Neuronal stem cell (in vitro differentiated cells): ENCODE measurements at regions not wholly inside any gene's neighbourhood (a gene's known extent, or its start where the extent isn't known, plus 50 kb on each side); places are given as distances from the start of the nearest gene placed in this dataset.
"Not testable (repeated sequence)": the region's sequence is repeated elsewhere in the genome, so short reads cannot be mapped to it uniquely, and the experiment has no call there.

ENCODE experiments used
- DNase-seq: peaks from one replicate; pipeline ENCODE4 v3.0.0-alpha.2; 2013; ENCODE audit warnings: low spot score
- H2AFZ ChIP-seq: one replicate; pipeline ENCODE4 v1.6.1; 2013; ENCODE audit warnings: mild to moderate bottlenecking, low read length, inconsistent platforms
- H2AK5ac ChIP-seq: 2 replicates; pipeline ENCODE4 v1.6.1; 2013; ENCODE audit warnings: low read depth, mild to moderate bottlenecking, inconsistent platforms, low read length, moderate library complexity, mixed read lengths
- H2BK120ac ChIP-seq: 2 replicates; pipeline ENCODE4 v1.6.1; 2013; ENCODE audit warnings: low read depth, mild to moderate bottlenecking, inconsistent platforms, low read length, moderate library complexity, mixed read lengths
- H2BK12ac ChIP-seq: one replicate; pipeline ENCODE4 v1.6.1; 2013; ENCODE audit warnings: low read length, inconsistent platforms
- H2BK15ac ChIP-seq: 2 replicates; pipeline ENCODE4 v1.6.1; 2013; ENCODE audit warnings: mild to moderate bottlenecking, low read length, inconsistent platforms, mixed read lengths
- H2BK5ac ChIP-seq: one replicate; pipeline ENCODE4 v1.6.1; 2013; ENCODE audit warnings: inconsistent platforms, mild to moderate bottlenecking, low read length, moderate library complexity
- H3K14ac ChIP-seq: one replicate; pipeline ENCODE4 v1.6.1; 2013; ENCODE audit warnings: low read length, inconsistent platforms
- H3K18ac ChIP-seq: 2 replicates; pipeline ENCODE4 v1.6.1; 2013; ENCODE audit warnings: low read length, inconsistent platforms
- H3K23ac ChIP-seq: 2 replicates; pipeline ENCODE4 v1.6.1; 2013; ENCODE audit warnings: low read depth, mild to moderate bottlenecking, mixed read lengths, low read length, inconsistent platforms; ENCODE audit not compliant: poor library complexity
- H3K27ac ChIP-seq: replicated peaks from 3 replicates; pipeline ENCODE4 v1.5.1; 2013; ENCODE audit warnings: low read length, inconsistent platforms
- H3K27me3 ChIP-seq, 3 experiments: 2 replicates each; pipeline ENCODE4 v1.6.1; 2013; ENCODE audit warnings: low read length in 3 of 3, mild to moderate bottlenecking in 2 of 3, inconsistent platforms in 1 of 3, low read depth in 1 of 3, mixed read lengths in 1 of 3, moderate library complexity in 1 of 3; ENCODE audit not compliant: control insufficient read depth in 3 of 3, insufficient read depth in 3 of 3
- H3K36me3 ChIP-seq, 2 donors: replicated peaks in 1 of 2; 2 replicates each; pipeline ENCODE4 v1.6.1; 2013; ENCODE audit warnings: low read length in 2 of 2; ENCODE audit not compliant: control insufficient read depth in 2 of 2, insufficient read depth in 2 of 2
- H3K4ac ChIP-seq: 2 replicates; pipeline ENCODE4 v1.6.1; 2013; ENCODE audit warnings: inconsistent platforms, mild to moderate bottlenecking, low read length, moderate library complexity
- H3K4me1 ChIP-seq, 2 donors: 1 replicate in 1 of 2; 2 replicates in 1 of 2; pipeline ENCODE4 v1.6.1; 2013; ENCODE audit warnings: low read length in 2 of 2, low read depth in 1 of 2; ENCODE audit not compliant: control insufficient read depth in 2 of 2, insufficient read depth in 1 of 2
- H3K4me2 ChIP-seq: one replicate; pipeline ENCODE4 v1.6.1; 2013; ENCODE audit warnings: mild to moderate bottlenecking, low read length, inconsistent platforms; ENCODE audit not compliant: insufficient read depth, poor library complexity, severe bottlenecking
- H3K4me3 ChIP-seq, 2 donors: 2 replicates each; pipeline ENCODE4 v1.5.1; 2013; ENCODE audit warnings: low read length in 2 of 2, mild to moderate bottlenecking in 2 of 2, inconsistent platforms in 1 of 2, moderate library complexity in 1 of 2
- H3K79me1 ChIP-seq: one replicate; pipeline ENCODE4 v1.6.1; 2013; ENCODE audit warnings: low read depth, mild to moderate bottlenecking, inconsistent platforms, low read length, moderate library complexity
- H3K9ac ChIP-seq: one replicate; pipeline ENCODE4 v1.6.1; 2013; ENCODE audit warnings: mild to moderate bottlenecking, low read depth, low read length, inconsistent platforms; ENCODE audit not compliant: poor library complexity
- H3K9me3 ChIP-seq, 2 donors: replicated peaks in 1 of 2; 2 replicates each; pipeline versions ENCODE3 to v1.6.1; 2013; ENCODE audit warnings: low read length in 2 of 2, mild to moderate bottlenecking in 2 of 2, inconsistent platforms in 1 of 2, low read depth in 1 of 2, mixed read lengths in 1 of 2, moderate library complexity in 1 of 2; ENCODE audit not compliant: control insufficient read depth in 2 of 2, insufficient read depth in 1 of 2
- H4K8ac ChIP-seq: one replicate; pipeline ENCODE4 v1.6.1; 2013; ENCODE audit warnings: low read depth, mild to moderate bottlenecking, inconsistent platforms, low read length, moderate library complexity
- H4K91ac ChIP-seq: one replicate; pipeline ENCODE4 v1.6.1; 2013; ENCODE audit warnings: low read length, low read depth, mild to moderate bottlenecking, inconsistent platforms; ENCODE audit not compliant: poor library complexity
- WGBS, 2 donors: extraction: QIAGEN DNeasy Blood & Tissue Kit; methylation state at CpG; one replicate each; pipeline ENCODE4 v1.1.7; 2013; ENCODE audit warnings: missing lambda C conversion rate in 2 of 2, mixed read lengths in 1 of 2; ENCODE audit not compliant: insufficient read length in 2 of 2, insufficient replicate concordance in 1 of 2; ENCODE audit errors: extremely low coverage in 2 of 2; 5-methylcytosine and 5-hydroxymethylcytosine counted together

DNA sequence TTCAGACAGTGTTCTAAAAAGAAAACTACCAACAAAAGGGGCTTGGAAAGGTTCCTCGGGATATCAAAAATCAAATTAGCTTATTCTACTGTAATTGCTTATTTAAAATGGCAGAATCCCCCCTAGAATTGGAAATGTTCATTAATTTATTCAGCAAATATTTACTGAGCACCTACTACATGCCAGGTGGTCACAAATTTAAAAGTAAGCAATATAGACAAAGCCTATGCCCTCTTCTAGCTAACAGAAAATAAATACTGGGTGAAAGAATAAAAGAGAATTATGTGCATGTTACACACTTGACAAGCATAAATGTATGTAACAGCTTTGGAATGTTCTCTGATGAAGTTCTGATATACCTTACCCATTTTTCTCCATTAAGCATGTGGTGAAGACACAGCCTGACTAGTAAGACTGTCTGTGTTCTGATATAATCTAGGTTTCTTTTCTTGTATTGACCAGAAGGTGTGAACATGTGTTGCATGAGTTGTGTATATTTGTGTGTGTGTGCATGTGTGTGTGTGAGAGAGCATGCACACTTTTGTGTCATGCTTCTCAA, 606.7 kb upstream of the CITED2 start:
- no peak overlapping the region for H3K9ac ChIP-seq
- H3K27me3 ChIP-seq, result no peaks in the 10 kb centered on the region
- no peak overlapping the region for H3K4me2 ChIP-seq
- H2AFZ ChIP-seq, result peak overlapping the region; percentile 25
- no peak for DNase-seq
- no peak overlapping the region for H3K14ac ChIP-seq
- no peaks in the 10 kb centered on the region for H3K79me1 ChIP-seq
- no peak overlapping the region for H2BK5ac ChIP-seq
- no peak overlapping the region for H4K91ac ChIP-seq
- H3K9me3 ChIP-seq, result peaks cover 0 to 3% of the 10 kb centered on the region in 2 donors
- no peak overlapping the region for H2BK15ac ChIP-seq
- no peak overlapping the region for H2BK120ac ChIP-seq
- no peak overlapping the region for H3K23ac ChIP-seq
- H3K4me1 ChIP-seq, result peaks cover 8 to 18% of the 10 kb centered on the region in 2 donors
- WGBS, 2 donors, result no CpG with 5 or more reads among the region's 1 CpG
- H2BK12ac ChIP-seq, result no peak overlapping the region
- H4K8ac ChIP-seq, result no peak overlapping the region
- H3K18ac ChIP-seq, result no peak overlapping the region
- H3K4me3 ChIP-seq, result no peak overlapping the region
- H3K36me3 ChIP-seq, result no peaks in the 10 kb centered on the region
- peak overlapping the region; percentile 81 for H3K27ac ChIP-seq
- H3K4ac ChIP-seq, result no peak overlapping the region
- H2AK5ac ChIP-seq, result no peak overlapping the region

DNA sequence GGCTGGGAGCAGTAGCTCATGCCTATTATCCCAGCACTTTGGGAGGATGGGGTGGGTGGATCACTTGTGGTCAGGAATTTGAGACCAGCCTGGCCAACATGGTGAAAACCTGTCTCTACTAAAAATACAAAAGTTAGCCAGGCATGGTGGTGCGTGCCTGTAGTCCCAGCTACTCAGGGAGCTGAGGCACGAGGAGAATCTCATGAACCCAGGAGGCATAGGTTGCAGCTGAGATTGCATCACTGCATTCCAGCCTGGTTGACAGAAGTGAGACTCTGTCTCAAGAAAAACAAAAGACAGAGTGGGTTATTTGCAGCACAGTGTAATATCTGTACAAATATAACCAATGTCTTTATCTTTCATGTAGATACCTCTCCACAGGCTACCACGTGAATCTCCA, 606.2 kb upstream of the CITED2 start:
- H3K4ac ChIP-seq, H3K9me3 ChIP-seq, H3K27me3 ChIP-seq, H3K4me2 ChIP-seq, DNase-seq, H3K27ac ChIP-seq, H3K79me1 ChIP-seq, H2AK5ac ChIP-seq, H2BK15ac ChIP-seq, H4K8ac ChIP-seq, H3K23ac ChIP-seq, H2AFZ ChIP-seq, H3K4me3 ChIP-seq, H2BK120ac ChIP-seq, H3K18ac ChIP-seq, H3K14ac ChIP-seq, H2BK12ac ChIP-seq, H2BK5ac ChIP-seq, H3K36me3 ChIP-seq, H4K91ac ChIP-seq, H3K9ac ChIP-seq: not testable (repeated sequence)
- H3K4me1 ChIP-seq, result peaks cover 8 to 18% of the 10 kb centered on the region in 2 donors
- WGBS, 2 donors, result no CpG with 5 or more reads among the region's 3 CpGs

DNA sequence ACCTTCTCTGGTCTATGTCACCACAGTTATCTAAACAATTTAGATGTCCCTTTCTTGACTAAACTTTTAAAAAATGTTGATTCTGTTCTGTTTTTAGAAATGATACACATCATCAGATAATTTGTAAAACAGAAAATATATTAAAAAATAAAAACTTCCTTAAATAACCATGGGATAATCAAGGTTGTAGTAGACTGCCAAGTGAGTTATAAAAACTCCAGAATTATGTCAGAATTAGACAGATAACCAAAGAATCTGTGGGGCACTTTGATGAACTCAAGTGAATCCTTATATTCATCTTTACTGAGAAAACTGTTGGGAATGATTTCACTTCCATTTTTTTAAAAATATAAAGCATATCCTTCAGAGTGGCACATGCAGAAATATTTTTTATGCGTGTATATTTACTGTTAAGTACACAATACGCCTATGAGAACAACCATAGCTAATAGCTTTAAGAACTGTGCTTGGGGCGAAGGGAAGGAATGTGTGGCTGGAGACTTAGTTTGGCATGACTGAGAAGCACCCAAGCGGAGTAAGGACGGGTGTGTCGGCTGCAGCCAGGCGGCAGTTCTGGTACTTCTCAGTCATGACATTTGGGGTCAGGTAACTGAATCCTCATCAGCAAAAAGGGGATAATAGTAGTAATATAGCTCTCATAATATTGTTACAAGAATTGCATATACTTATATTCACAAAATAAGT, 604.7 kb upstream of the CITED2 start:
- Histone ChIP-seq H2BK12ac (no peak overlapping the region), H3K4ac (no peak overlapping the region), H2AK5ac (no peak overlapping the region), H3K9me3 (no peaks in the 10 kb centered on the region), H2BK15ac (no peak overlapping the region), H4K8ac (no peak overlapping the region), H3K18ac (no peak overlapping the region), H3K27me3 (no peaks in the 10 kb centered on the region), H2BK5ac (no peak overlapping the region), H3K4me2 (no peak overlapping the region), H3K4me3 (no peak overlapping the region), H3K36me3 (no peaks in the 10 kb centered on the region), H2AFZ (no peak overlapping the region), H3K23ac (no peak overlapping the region), H3K79me1 (no peaks in the 10 kb centered on the region), H3K4me1 (peaks cover 8 to 18% of the 10 kb centered on the region in 2 donors), H3K14ac (no peak overlapping the region), H3K9ac (no peak overlapping the region), H4K91ac (no peak overlapping the region), H3K27ac (no peak overlapping the region), H2BK120ac (no peak overlapping the region)
- DNase-seq, result no peak
- WGBS, 2 donors, result no CpG with 5 or more reads among the region's 7 CpGs

DNA sequence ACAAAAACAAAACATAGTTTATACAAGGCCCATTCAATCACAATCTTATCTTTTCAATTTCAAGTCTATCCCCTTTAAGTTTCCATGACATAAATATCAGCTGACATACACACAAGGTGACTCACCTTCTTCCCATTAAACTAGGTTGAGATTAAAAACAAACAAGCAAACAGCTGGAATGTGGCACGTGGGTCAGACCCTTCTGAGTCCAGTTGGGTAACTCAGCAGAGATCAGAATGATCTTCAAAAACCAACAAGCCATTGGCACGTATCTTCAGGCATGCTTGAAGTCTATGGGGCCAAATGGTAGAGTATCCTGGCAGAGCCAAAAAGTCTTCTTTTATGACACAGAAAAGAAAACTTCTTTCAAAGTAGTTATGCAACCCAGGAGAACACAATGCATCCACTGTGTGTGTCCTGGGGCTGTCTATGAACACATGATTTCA, 603.5 kb upstream of the CITED2 start:
- H3K27ac ChIP-seq, result no peak overlapping the region
- no peak overlapping the region for H4K8ac ChIP-seq
- DNase-seq, result no peak
- H2BK15ac ChIP-seq, result no peak overlapping the region
- H3K27me3 ChIP-seq, result no peaks in the 10 kb centered on the region
- no peak overlapping the region for H3K23ac ChIP-seq
- H3K4me1 ChIP-seq, result peaks cover 7 to 19% of the 10 kb centered on the region in 2 donors
- H3K18ac ChIP-seq, result no peak overlapping the region
- H3K79me1 ChIP-seq, result no peaks in the 10 kb centered on the region
- no peak overlapping the region for H2AFZ ChIP-seq
- no peak overlapping the region for H2BK120ac ChIP-seq
- H3K9ac ChIP-seq, result no peak overlapping the region
- H3K14ac ChIP-seq, result no peak overlapping the region
- H3K4me3 ChIP-seq, result no peak overlapping the region
- H2BK12ac ChIP-seq, result no peak overlapping the region
- no peak overlapping the region for H3K4ac ChIP-seq
- WGBS, 2 donors, result no CpG with 5 or more reads among the region's 2 CpGs
- no peak overlapping the region for H4K91ac ChIP-seq
- H2AK5ac ChIP-seq, result no peak overlapping the region
- H2BK5ac ChIP-seq, result no peak overlapping the region
- H3K36me3 ChIP-seq, result no peaks in the 10 kb centered on the region
- no peaks in the 10 kb centered on the region for H3K9me3 ChIP-seq
- H3K4me2 ChIP-seq, result no peak overlapping the region
